GM23338 (cell line): ENCODE measurements at regions not wholly inside any gene's neighbourhood (a gene's known extent, or its start where the extent isn't known, plus 50 kb on each side); places are given as distances from the start of the nearest gene placed in this dataset.

ENCODE experiments used
- ATAC-seq: fragments of 200-7000 bp; cut with Tn5 transposase; 3 replicates; pipeline ENCODE4 v1.9.1; 2020
- DNase-seq: peaks from one replicate; pipeline ENCODE4 v3.0.0-alpha.2; 2015; ENCODE audit warnings: low spot score
- H2AFZ ChIP-seq: fragments of 200-600 bp; sonication (generic); 2 replicates; pipeline ENCODE4 v1.8.0; 2016; ENCODE audit warnings: antibody characterized with exemption, mild to moderate bottlenecking, moderate library complexity
- H3F3A ChIP-seq: fragments of 200-600 bp; sonication (generic); replicated peaks from 2 replicates; pipeline ENCODE4 v1.8.0; 2017; ENCODE audit warnings: antibody characterized with exemption, mixed run types, low read depth
- H3K27ac ChIP-seq: fragments of 200-600 bp; sonication (generic); 2 replicates; pipeline ENCODE4 v1.6.1; 2016; ENCODE audit warnings: low read depth
- H3K27me3 ChIP-seq: fragments of 200-600 bp; sonication (generic); 2 replicates; pipeline ENCODE4 v1.8.0; 2016; ENCODE audit warnings: mild to moderate bottlenecking, mixed run types, moderate library complexity; ENCODE audit not compliant: insufficient read depth
- H3K36me3 ChIP-seq: fragments of 200-600 bp; sonication (generic); 2 replicates; pipeline ENCODE4 v1.8.0; 2016; ENCODE audit warnings: mild to moderate bottlenecking; ENCODE audit not compliant: insufficient read depth
- H3K4me1 ChIP-seq: fragments of 200-600 bp; sonication (generic); 2 replicates; pipeline ENCODE4 v1.8.0; 2016; ENCODE audit warnings: mild to moderate bottlenecking, moderate library complexity; ENCODE audit not compliant: insufficient read depth
- H3K4me2 ChIP-seq: fragments of 200-600 bp; sonication (generic); 2 replicates; pipeline ENCODE4 v1.7.1; 2017; ENCODE audit warnings: mixed run types
- H3K4me3 ChIP-seq: fragments of 200-600 bp; sonication (generic); 2 replicates; pipeline ENCODE4 v1.6.1; 2016; ENCODE audit warnings: mixed run types
- H3K79me2 ChIP-seq: fragments of 200-600 bp; sonication (generic); replicated peaks from 2 replicates; pipeline ENCODE4 v1.8.0; 2017; ENCODE audit warnings: mild to moderate bottlenecking; ENCODE audit not compliant: insufficient read depth
- H3K9me2 ChIP-seq: fragments of 200-600 bp; sonication (generic); 2 replicates; pipeline ENCODE4 v1.8.0; 2017; ENCODE audit not compliant: insufficient read depth
- H4K20me1 ChIP-seq: fragments of 200-600 bp; sonication (generic); replicated peaks from 2 replicates; pipeline ENCODE4 v1.8.0; 2017; ENCODE audit warnings: mild to moderate bottlenecking; ENCODE audit not compliant: insufficient read depth
- H3K27ac Mint-ChIP-seq: 2 replicates; pipeline ENCODE4 v1.8.0; 2020; ENCODE audit warnings: inconsistent platforms, mild to moderate bottlenecking, moderate library complexity, mixed read lengths
- H3K27me3 Mint-ChIP-seq: 3 replicates; pipeline ENCODE4 v1.8.0; 2022; ENCODE audit warnings: low read depth, mild to moderate bottlenecking, moderate library complexity, mixed read lengths, inconsistent platforms; ENCODE audit not compliant: insufficient read depth, poor library complexity
- H3K36me3 Mint-ChIP-seq: 3 replicates; pipeline ENCODE4 v1.8.0; 2021; ENCODE audit warnings: low read depth, mild to moderate bottlenecking, inconsistent platforms, moderate library complexity, mixed read lengths
- H3K4me1 Mint-ChIP-seq: 3 replicates; pipeline ENCODE4 v1.8.0; 2020; ENCODE audit warnings: mild to moderate bottlenecking, inconsistent platforms, mixed read lengths
- H3K4me3 Mint-ChIP-seq: 3 replicates; pipeline ENCODE4 v1.8.0; 2021; ENCODE audit warnings: moderate library complexity, mild to moderate bottlenecking, inconsistent platforms, mixed read lengths
- H3K9me3 Mint-ChIP-seq: 3 replicates; pipeline ENCODE4 v1.8.0; 2020; ENCODE audit warnings: moderate library complexity, mild to moderate bottlenecking, inconsistent platforms, mixed read lengths
- CREB1 ChIP-seq: fragments of 250-450 bp; sonication (Bioruptor Pico); IDR thresholded peaks from 2 replicates; pipeline ENCODE4 v1.5.0; 2020; ENCODE audit warnings: low read depth, mild to moderate bottlenecking, moderate library complexity
- ETS1 ChIP-seq: IDR thresholded peaks from 2 replicates; pipeline ENCODE4 v1.6.1; 2016; ENCODE audit warnings: antibody characterized with exemption
- EZH2 ChIP-seq: fragments of 200-600 bp; sonication (generic); IDR thresholded peaks from one replicate; pipeline ENCODE4 v1.8.0; 2017; ENCODE audit warnings: antibody characterized with exemption, mild to moderate bottlenecking, low read depth; ENCODE audit not compliant: unreplicated experiment
- EZH2phosphoT487 ChIP-seq: fragments of 200-600 bp; sonication (generic); IDR thresholded peaks from one replicate; pipeline ENCODE4 v1.8.1; 2018; ENCODE audit warnings: antibody characterized with exemption; ENCODE audit not compliant: unreplicated experiment
- JUNB ChIP-seq: IDR thresholded peaks from one replicate; pipeline ENCODE4 v1.6.1; 2016; ENCODE audit warnings: antibody characterized with exemption; ENCODE audit not compliant: unreplicated experiment
- NANOG ChIP-seq: IDR thresholded peaks from 2 replicates; pipeline ENCODE4 v1.6.1; 2016; ENCODE audit warnings: antibody characterized with exemption, borderline replicate concordance
- POLR2AphosphoS5 ChIP-seq: IDR thresholded peaks from 2 replicates; pipeline ENCODE4 v1.6.1; 2016; ENCODE audit warnings: antibody characterized with exemption, low read depth
- REST ChIP-seq: IDR thresholded peaks from one replicate; pipeline ENCODE4 v1.6.1; 2018; ENCODE audit warnings: antibody characterized with exemption; ENCODE audit not compliant: unreplicated experiment
- STAT1 ChIP-seq: IDR thresholded peaks from one replicate; pipeline ENCODE4 v1.6.1; 2016; ENCODE audit warnings: antibody characterized with exemption; ENCODE audit not compliant: unreplicated experiment
- ZNF114 ChIP-seq: fragments of 250-450 bp; sonication (Bioruptor Pico); IDR thresholded peaks from 2 replicates; pipeline ENCODE4 v1.5.0; 2020; ENCODE audit warnings: mild to moderate bottlenecking, moderate library complexity
- ZNF331 ChIP-seq: fragments of 250-450 bp; sonication (Bioruptor Pico); IDR thresholded peaks from 2 replicates; pipeline ENCODE4 v1.5.0; 2020; ENCODE audit warnings: low read depth, mild to moderate bottlenecking, moderate library complexity
- ZNF462 ChIP-seq: fragments of 250-450 bp; sonication (Bioruptor Pico); IDR thresholded peaks from 2 replicates; pipeline ENCODE4 v1.5.0; 2020; ENCODE audit warnings: mild to moderate bottlenecking, moderate library complexity
- TF ChIP-seq, protein P1 (sequence below), 2 experiments: fragments of 200-600 bp in 1 of 2; sonication (generic) in 1 of 2; conservative IDR thresholded peaks; 2 replicates each; pipeline versions ENCODE4 v1.5.1 to v1.6.1; 2016 to 2017; ENCODE audit warnings: antibody characterized with exemption in 2 of 2, low read depth in 2 of 2, mild to moderate bottlenecking in 2 of 2, moderate library complexity in 1 of 2

DNA sequence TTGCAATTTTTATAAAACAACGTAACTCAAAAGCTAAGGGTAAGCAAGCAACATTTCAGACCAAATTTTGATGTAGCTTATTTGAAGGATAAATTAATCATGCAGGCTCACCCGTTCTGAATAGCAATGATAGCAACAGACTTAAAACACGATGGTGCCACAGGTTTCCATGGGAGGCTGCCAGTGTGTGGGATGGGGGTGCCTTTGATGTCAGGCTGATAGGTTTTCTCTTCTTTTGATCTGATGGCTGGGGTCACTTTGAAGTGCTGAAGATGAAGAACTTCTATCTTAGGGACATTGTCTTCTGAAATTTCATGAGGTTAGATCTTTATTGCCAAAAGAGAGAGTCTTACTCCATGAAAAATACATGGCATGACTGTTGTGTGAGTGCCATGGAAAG, 206.8 kb downstream of the LPIN1 start:
- Mint-ChIP-seq H3K9me3 (no peaks in the 10 kb centered on the region), H3K27ac (no peak overlapping the region), H3K27me3 (no peaks in the 10 kb centered on the region), H3K4me3 (no peak overlapping the region), H3K4me1 (no peaks in the 10 kb centered on the region), H3K36me3 (no peaks in the 10 kb centered on the region)
- TF ChIP-seq EZH2 (no peak), ZNF114 (no peak), STAT1 (no peak), EZH2phosphoT487 (no peak), ZNF331 (CRISPR knock-in tag) (no peak), REST (no peak), POLR2AphosphoS5 (no peak), ZNF462 (CRISPR knock-in tag) (no peak), ETS1 (no peak), NANOG (no peak), JUNB (no peak), CREB1 (CRISPR knock-in tag) (no peak)
- TF ChIP-seq, protein P1, sequence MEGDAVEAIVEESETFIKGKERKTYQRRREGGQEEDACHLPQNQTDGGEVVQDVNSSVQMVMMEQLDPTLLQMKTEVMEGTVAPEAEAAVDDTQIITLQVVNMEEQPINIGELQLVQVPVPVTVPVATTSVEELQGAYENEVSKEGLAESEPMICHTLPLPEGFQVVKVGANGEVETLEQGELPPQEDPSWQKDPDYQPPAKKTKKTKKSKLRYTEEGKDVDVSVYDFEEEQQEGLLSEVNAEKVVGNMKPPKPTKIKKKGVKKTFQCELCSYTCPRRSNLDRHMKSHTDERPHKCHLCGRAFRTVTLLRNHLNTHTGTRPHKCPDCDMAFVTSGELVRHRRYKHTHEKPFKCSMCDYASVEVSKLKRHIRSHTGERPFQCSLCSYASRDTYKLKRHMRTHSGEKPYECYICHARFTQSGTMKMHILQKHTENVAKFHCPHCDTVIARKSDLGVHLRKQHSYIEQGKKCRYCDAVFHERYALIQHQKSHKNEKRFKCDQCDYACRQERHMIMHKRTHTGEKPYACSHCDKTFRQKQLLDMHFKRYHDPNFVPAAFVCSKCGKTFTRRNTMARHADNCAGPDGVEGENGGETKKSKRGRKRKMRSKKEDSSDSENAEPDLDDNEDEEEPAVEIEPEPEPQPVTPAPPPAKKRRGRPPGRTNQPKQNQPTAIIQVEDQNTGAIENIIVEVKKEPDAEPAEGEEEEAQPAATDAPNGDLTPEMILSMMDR (conservative IDR thresholded peaks at IDR 0.05; ENCODE audit: low read depth in 2 of 2), result no peak
- Histone ChIP-seq H3K4me2 (no peak overlapping the region), H3K36me3 (no peaks in the 10 kb centered on the region), H3K4me3 (no peak overlapping the region), H3K27ac (no peak overlapping the region), H3K4me1 (no peaks in the 10 kb centered on the region), H2AFZ (no peak overlapping the region), H3K27me3 (no peaks in the 10 kb centered on the region), H4K20me1 (no peaks in the 10 kb centered on the region), H3K79me2 (no peaks in the 10 kb centered on the region), H3K9me2 (no peaks in the 10 kb centered on the region), H3F3A (no peaks in the 10 kb centered on the region)
- DNase-seq (no peak), ATAC-seq (no peak)
